Transverse colon (tissue), 3 donors: ENCODE measurements at regions not wholly inside any gene's neighbourhood (a gene's known extent, or its start where the extent isn't known, plus 50 kb on each side); places are given as distances from the start of the nearest gene placed in this dataset.

Experiments
- POLR2A ChIP-seq: fragments of 450-650 bp; IDR thresholded peaks from one replicate; pipeline ENCODE4 v1.6.1; 2016; ENCODE audit warnings: antibody characterized with exemption, mild to moderate bottlenecking, moderate library complexity
- TF ChIP-seq, protein P1 (sequence below), 5 experiments: fragments of 200-600 bp in 3 of 5; fragments of 450-650 bp in 2 of 5; sonication (generic) in 3 of 5; IDR thresholded peaks; 1 replicate in 2 of 5; 2 replicates in 3 of 5; pipeline ENCODE4 v1.5.1; 2016 to 2017; ENCODE audit warnings: antibody characterized with exemption in 5 of 5, inconsistent platforms in 3 of 5, mild to moderate bottlenecking in 2 of 5, moderate library complexity in 1 of 5

DNA sequence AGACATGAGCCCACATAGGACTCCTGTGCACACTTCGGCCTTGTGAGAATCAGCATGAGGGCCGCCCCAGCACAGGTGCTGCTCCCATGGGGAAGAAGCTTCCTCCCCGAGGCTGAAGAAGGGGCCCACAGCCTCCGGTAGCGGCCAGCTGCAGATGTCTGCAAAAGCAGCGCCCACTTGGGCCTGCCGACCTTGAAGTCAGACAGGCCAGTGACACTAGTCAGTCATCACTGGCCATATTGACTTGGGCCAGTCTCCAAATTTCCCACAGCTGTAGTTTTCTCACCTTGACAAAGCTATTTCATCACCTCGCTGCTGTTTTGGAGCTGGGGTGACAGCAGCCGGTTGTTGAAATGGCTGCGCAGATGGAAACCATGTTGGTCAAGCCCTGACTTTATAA lies 83.0 kb downstream of the RIPK4 start:
- TF ChIP-seq, protein P1, sequence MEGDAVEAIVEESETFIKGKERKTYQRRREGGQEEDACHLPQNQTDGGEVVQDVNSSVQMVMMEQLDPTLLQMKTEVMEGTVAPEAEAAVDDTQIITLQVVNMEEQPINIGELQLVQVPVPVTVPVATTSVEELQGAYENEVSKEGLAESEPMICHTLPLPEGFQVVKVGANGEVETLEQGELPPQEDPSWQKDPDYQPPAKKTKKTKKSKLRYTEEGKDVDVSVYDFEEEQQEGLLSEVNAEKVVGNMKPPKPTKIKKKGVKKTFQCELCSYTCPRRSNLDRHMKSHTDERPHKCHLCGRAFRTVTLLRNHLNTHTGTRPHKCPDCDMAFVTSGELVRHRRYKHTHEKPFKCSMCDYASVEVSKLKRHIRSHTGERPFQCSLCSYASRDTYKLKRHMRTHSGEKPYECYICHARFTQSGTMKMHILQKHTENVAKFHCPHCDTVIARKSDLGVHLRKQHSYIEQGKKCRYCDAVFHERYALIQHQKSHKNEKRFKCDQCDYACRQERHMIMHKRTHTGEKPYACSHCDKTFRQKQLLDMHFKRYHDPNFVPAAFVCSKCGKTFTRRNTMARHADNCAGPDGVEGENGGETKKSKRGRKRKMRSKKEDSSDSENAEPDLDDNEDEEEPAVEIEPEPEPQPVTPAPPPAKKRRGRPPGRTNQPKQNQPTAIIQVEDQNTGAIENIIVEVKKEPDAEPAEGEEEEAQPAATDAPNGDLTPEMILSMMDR (IDR thresholded peaks at IDR 0.05) = no peak
- TF ChIP-seq POLR2A = no peak
